ENCODE measurements at regions not wholly inside any gene's neighbourhood (a gene's known extent, or its start where the extent isn't known, plus 50 kb on each side); places are given as distances from the start of the nearest gene placed in this dataset.

DNA sequence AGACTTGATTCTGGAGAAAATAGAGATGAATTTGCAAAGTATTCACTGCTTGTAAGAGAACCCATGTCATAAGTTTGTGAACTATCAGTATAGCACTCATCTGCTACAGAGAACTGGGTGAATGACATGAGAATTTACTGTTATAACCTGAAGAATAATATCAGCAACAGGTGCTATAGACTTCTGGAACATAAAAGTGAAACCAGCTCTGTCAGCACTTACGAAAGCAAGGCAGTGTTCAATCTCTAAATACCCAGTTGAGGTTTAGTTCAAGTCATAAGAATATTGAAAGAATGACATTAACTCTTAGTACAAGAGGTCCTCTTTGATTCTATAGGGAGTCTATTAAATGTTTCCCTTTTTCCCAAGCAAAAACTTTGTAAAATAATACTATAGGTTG lies 232.9 kb upstream of the ANKRD50 start:
- FAIRE-seq = no peak

DNA sequence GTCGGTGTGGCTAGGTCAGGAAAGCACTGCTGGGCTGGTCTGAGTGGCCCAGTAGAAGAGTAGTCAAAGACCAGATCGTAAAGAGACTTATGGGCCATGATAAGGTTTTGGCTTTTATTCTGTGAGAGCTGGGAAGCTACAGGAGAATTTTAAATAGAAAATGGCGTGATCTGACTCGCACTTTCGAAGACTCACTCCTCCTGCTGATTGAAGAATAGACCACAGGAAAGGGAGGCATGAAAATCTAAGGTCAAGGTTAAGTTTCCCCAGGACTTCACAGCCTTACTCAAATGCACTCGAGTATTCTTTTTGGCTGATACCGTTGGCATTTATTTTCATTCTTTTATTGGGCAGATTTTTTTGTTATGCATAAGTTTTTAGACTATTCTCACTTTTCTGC lies 231.4 kb upstream of the ANKRD50 start:
- no peak overlapping the region for H3K4me3 ChIP-seq (ENCODE audit: low read depth in 1 of 3, low read length in 3 of 3)
- H3K27ac ChIP-seq (ENCODE audit: low read depth in 1 of 3, low read length in 2 of 3) = no peak overlapping the region
- H3K27me3 ChIP-seq (ENCODE audit: control insufficient read depth in 3 of 3, insufficient read depth in 3 of 3, low read length in 3 of 3) = no peaks in the 10 kb centered on the region
- H3K9me3 ChIP-seq (ENCODE audit: control insufficient read depth in 2 of 2, insufficient read depth in 1 of 2, low read depth in 1 of 2, low read length in 1 of 2) = no peaks in the 10 kb centered on the region
- no peak for DNase-seq
- no peak for FAIRE-seq
- WGBS, 3 donors = 76 to 93% (median 76%) methylated on average over 7 of the region's 7 CpGs
- no peaks in the 10 kb centered on the region for H3K4me1 ChIP-seq (ENCODE audit: control insufficient read depth in 3 of 3, insufficient read depth in 2 of 3, low read depth in 1 of 3, low read length in 2 of 3)
- no peaks in the 10 kb centered on the region for H3K36me3 ChIP-seq (ENCODE audit: control insufficient read depth in 3 of 3, insufficient read depth in 2 of 3, low read depth in 1 of 3, low read length in 3 of 3)

More for the DNA sequence above, 232.9 kb upstream of the ANKRD50 start:
- WGBS, 3 donors = 41 to 86% (median 43%) methylated on average over 1 of the region's 1 CpG
- H3K4me1 ChIP-seq (ENCODE audit: control insufficient read depth in 3 of 3, insufficient read depth in 2 of 3, low read depth in 1 of 3, low read length in 2 of 3) = no peaks in the 10 kb centered on the region
- DNase-seq = no peak
- H3K27me3 ChIP-seq (ENCODE audit: control insufficient read depth in 3 of 3, insufficient read depth in 3 of 3, low read length in 3 of 3) = no peaks in the 10 kb centered on the region
- no peaks in the 10 kb centered on the region for H3K36me3 ChIP-seq (ENCODE audit: control insufficient read depth in 3 of 3, insufficient read depth in 2 of 3, low read depth in 1 of 3, low read length in 3 of 3)
- no peaks in the 10 kb centered on the region for H3K9me3 ChIP-seq (ENCODE audit: control insufficient read depth in 2 of 2, insufficient read depth in 1 of 2, low read depth in 1 of 2, low read length in 1 of 2)
- no peak overlapping the region for H3K27ac ChIP-seq (ENCODE audit: low read depth in 1 of 3, low read length in 2 of 3)
- H3K4me3 ChIP-seq (ENCODE audit: low read depth in 1 of 3, low read length in 3 of 3) = no peak overlapping the region

DNA sequence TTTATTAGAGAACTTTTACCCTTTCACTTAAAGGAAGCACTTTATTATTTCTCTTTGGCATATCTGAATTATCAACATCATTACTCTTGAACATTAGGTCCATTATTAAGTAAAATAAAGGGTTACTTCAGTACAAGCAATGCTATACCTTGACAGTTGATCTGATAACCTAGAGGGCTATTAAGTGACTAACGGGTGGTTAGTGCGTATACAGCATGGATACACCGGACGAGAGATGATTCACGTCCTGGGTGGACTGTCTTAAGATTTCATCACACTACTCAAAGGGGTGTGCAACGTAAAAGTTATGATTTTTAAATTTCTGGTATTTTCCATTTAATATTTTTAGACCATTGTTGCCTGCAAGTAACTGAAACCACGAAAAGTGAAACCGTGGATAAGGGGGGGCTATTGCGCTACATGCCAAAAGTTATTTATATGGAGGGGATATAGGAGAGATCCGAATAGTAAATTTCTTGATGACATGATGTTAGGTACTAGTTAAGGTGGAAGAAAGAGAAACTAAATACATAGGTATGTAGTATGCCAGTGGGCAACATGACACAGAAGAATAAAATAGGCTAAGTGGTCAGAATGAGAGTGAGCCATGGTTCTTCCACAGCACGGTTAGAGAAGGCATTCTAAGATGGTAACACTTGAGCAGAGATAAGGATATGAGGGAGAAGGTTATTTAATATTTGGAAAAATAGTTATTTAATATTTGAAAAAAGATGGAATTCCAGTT lies 230.8 kb upstream of the ANKRD50 start:
- no peak for FAIRE-seq
- Histone ChIP-seq H3K27me3 (ENCODE audit: control insufficient read depth in 3 of 3, insufficient read depth in 3 of 3, low read length in 3 of 3) (no peaks in the 10 kb centered on the region), H3K9me3 (ENCODE audit: control insufficient read depth in 2 of 2, insufficient read depth in 1 of 2, low read depth in 1 of 2, low read length in 1 of 2) (no peaks in the 10 kb centered on the region), H3K4me3 (ENCODE audit: low read depth in 1 of 3, low read length in 3 of 3) (no peak overlapping the region), H3K27ac (ENCODE audit: low read depth in 1 of 3, low read length in 2 of 3) (no peak overlapping the region), H3K4me1 (ENCODE audit: control insufficient read depth in 3 of 3, insufficient read depth in 2 of 3, low read depth in 1 of 3, low read length in 2 of 3) (no peaks in the 10 kb centered on the region), H3K36me3 (ENCODE audit: control insufficient read depth in 3 of 3, insufficient read depth in 2 of 3, low read depth in 1 of 3, low read length in 3 of 3) (no peaks in the 10 kb centered on the region)
- WGBS, 3 donors = 87 to 89% (median 88%) methylated on average over 11 of the region's 11 CpGs
- no peak for DNase-seq

DNA sequence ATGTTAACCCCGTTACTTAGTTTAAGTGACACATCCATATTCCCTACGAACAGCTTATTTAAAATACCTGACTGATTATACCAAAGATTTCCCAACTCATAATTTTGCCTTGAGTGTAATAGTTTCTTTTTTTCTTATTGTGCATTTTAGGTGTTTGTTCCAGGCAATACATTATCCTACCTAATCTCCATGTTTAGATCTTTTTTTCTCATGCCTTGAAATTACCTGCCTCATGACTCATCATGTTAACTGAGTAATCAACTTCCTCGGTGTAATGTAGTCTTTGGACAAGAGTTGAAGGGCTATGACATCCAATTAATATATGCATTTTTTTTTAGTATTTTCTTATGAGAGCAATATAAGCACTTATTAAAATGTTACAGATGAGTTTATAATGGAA lies 228.7 kb upstream of the ANKRD50 start:
- H3K27ac ChIP-seq (ENCODE audit: low read depth in 1 of 3, low read length in 2 of 3) = no peak overlapping the region
- no peaks in the 10 kb centered on the region for H3K27me3 ChIP-seq (ENCODE audit: control insufficient read depth in 3 of 3, insufficient read depth in 3 of 3, low read length in 3 of 3)
- FAIRE-seq (no peak), DNase-seq (no peak)
- no peaks in the 10 kb centered on the region for H3K36me3 ChIP-seq (ENCODE audit: control insufficient read depth in 3 of 3, insufficient read depth in 2 of 3, low read depth in 1 of 3, low read length in 3 of 3)
- no peaks in the 10 kb centered on the region for H3K9me3 ChIP-seq (ENCODE audit: control insufficient read depth in 2 of 2, insufficient read depth in 1 of 2, low read depth in 1 of 2, low read length in 1 of 2)
- H3K4me3 ChIP-seq (ENCODE audit: low read depth in 1 of 3, low read length in 3 of 3) = no peak overlapping the region
- 59 to 85% (median 62%) methylated on average over 3 of the region's 3 CpGs for WGBS, 3 donors
- no peaks in the 10 kb centered on the region for H3K4me1 ChIP-seq (ENCODE audit: control insufficient read depth in 3 of 3, insufficient read depth in 2 of 3, low read depth in 1 of 3, low read length in 2 of 3)

- Histone ChIP-seq H3K4me3 (ENCODE audit: low read depth in 1 of 3, low read length in 3 of 3) (no peak overlapping the region), H3K9me3 (ENCODE audit: control insufficient read depth in 2 of 2, insufficient read depth in 1 of 2, low read depth in 1 of 2, low read length in 1 of 2) (no peaks in the 10 kb centered on the region), H3K27me3 (ENCODE audit: control insufficient read depth in 3 of 3, insufficient read depth in 3 of 3, low read length in 3 of 3) (no peaks in the 10 kb centered on the region), H3K36me3 (ENCODE audit: control insufficient read depth in 3 of 3, insufficient read depth in 2 of 3, low read depth in 1 of 3, low read length in 3 of 3) (no peaks in the 10 kb centered on the region), H3K4me1 (ENCODE audit: control insufficient read depth in 3 of 3, insufficient read depth in 2 of 3, low read depth in 1 of 3, low read length in 2 of 3) (no peaks in the 10 kb centered on the region), H3K27ac (ENCODE audit: low read depth in 1 of 3, low read length in 2 of 3) (no peak overlapping the region)
- WGBS, 3 donors = 46 to 56% (median 55%) methylated on average over 3 of the region's 3 CpGs
- FAIRE-seq (no peak), DNase-seq (no peak)
Observed at GRCh38 chr4:124940387-124940786, 227.9 kb upstream of the ANKRD50 start.

GRCh38 chr4:124939908-124940307 lies 227.4 kb upstream of the ANKRD50 start:
- no peaks in the 10 kb centered on the region for H3K9me3 ChIP-seq (ENCODE audit: control insufficient read depth in 2 of 2, insufficient read depth in 1 of 2, low read depth in 1 of 2, low read length in 1 of 2)
- FAIRE-seq (no peak), DNase-seq (no peak)
- no peak overlapping the region for H3K27ac ChIP-seq (ENCODE audit: low read depth in 1 of 3, low read length in 2 of 3)
- no peaks in the 10 kb centered on the region for H3K27me3 ChIP-seq (ENCODE audit: control insufficient read depth in 3 of 3, insufficient read depth in 3 of 3, low read length in 3 of 3)
- no peak overlapping the region for H3K4me3 ChIP-seq (ENCODE audit: low read depth in 1 of 3, low read length in 3 of 3)
- H3K36me3 ChIP-seq (ENCODE audit: control insufficient read depth in 3 of 3, insufficient read depth in 2 of 3, low read depth in 1 of 3, low read length in 3 of 3) = no peaks in the 10 kb centered on the region
- 18 to 50% (median 37%) methylated on average over 1 of the region's 1 CpG for WGBS, 3 donors
- no peaks in the 10 kb centered on the region for H3K4me1 ChIP-seq (ENCODE audit: control insufficient read depth in 3 of 3, insufficient read depth in 2 of 3, low read depth in 1 of 3, low read length in 2 of 3)

DNA sequence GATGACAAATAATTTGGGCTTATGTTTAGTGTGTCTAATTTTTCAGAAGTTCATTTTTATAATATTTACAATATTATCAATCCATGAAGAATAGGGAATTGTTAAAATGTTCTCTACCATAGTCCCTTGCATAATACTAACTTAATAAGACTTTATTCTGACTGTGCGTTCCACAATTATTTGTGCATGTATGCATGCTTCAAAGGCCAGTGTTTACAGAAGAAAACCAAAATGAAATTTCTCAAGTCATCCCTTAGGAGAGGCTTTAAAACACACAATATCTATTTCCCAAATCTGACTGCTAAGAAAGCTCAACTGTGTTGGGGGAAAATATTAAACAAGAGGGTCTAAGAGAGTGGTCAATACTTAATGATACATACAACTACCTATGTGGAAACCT lies 226.3 kb upstream of the ANKRD50 start:
- no peaks in the 10 kb centered on the region for H3K4me1 ChIP-seq (ENCODE audit: control insufficient read depth in 3 of 3, insufficient read depth in 2 of 3, low read depth in 1 of 3, low read length in 2 of 3)
- no peaks in the 10 kb centered on the region for H3K27me3 ChIP-seq (ENCODE audit: control insufficient read depth in 3 of 3, insufficient read depth in 3 of 3, low read length in 3 of 3)
- H3K9me3 ChIP-seq (ENCODE audit: control insufficient read depth in 2 of 2, insufficient read depth in 1 of 2, low read depth in 1 of 2, low read length in 1 of 2) = no peaks in the 10 kb centered on the region
- H3K27ac ChIP-seq (ENCODE audit: low read depth in 1 of 3, low read length in 2 of 3) = no peak overlapping the region
- DNase-seq (no peak), FAIRE-seq (no peak)
- no peaks in the 10 kb centered on the region for H3K36me3 ChIP-seq (ENCODE audit: control insufficient read depth in 3 of 3, insufficient read depth in 2 of 3, low read depth in 1 of 3, low read length in 3 of 3)
- WGBS, 3 donors = 79 to 94% (median 94%) methylated on average over 1 of the region's 1 CpG
- H3K4me3 ChIP-seq (ENCODE audit: low read depth in 1 of 3, low read length in 3 of 3) = no peak overlapping the region

- H3K9me3 ChIP-seq (ENCODE audit: control insufficient read depth in 2 of 2, insufficient read depth in 1 of 2, low read depth in 1 of 2, low read length in 1 of 2) = no peaks in the 10 kb centered on the region
- H3K27me3 ChIP-seq (ENCODE audit: control insufficient read depth in 3 of 3, insufficient read depth in 3 of 3, low read length in 3 of 3) = no peaks in the 10 kb centered on the region
- 59 to 68% (median 59%) methylated on average over 5 of the region's 5 CpGs for WGBS, 3 donors
- no peak overlapping the region for H3K27ac ChIP-seq (ENCODE audit: low read depth in 1 of 3, low read length in 2 of 3)
- H3K4me1 ChIP-seq (ENCODE audit: control insufficient read depth in 3 of 3, insufficient read depth in 2 of 3, low read depth in 1 of 3, low read length in 2 of 3) = no peaks in the 10 kb centered on the region
- DNase-seq (no peak), FAIRE-seq (no peak)
- H3K4me3 ChIP-seq (ENCODE audit: low read depth in 1 of 3, low read length in 3 of 3) = no peak overlapping the region
- H3K36me3 ChIP-seq (ENCODE audit: control insufficient read depth in 3 of 3, insufficient read depth in 2 of 3, low read depth in 1 of 3, low read length in 3 of 3) = no peaks in the 10 kb centered on the region
Observed at GRCh38 chr4:124937993-124938392, 225.5 kb upstream of the ANKRD50 start.

GRCh38 chr4:124936427-124936826 lies 223.9 kb upstream of the ANKRD50 start:
- no peak overlapping the region for H3K4me3 ChIP-seq (ENCODE audit: low read depth in 1 of 3, low read length in 3 of 3)
- no peaks in the 10 kb centered on the region for H3K9me3 ChIP-seq (ENCODE audit: control insufficient read depth in 2 of 2, insufficient read depth in 1 of 2, low read depth in 1 of 2, low read length in 1 of 2)
- H3K4me1 ChIP-seq (ENCODE audit: control insufficient read depth in 3 of 3, insufficient read depth in 2 of 3, low read depth in 1 of 3, low read length in 2 of 3) = no peaks in the 10 kb centered on the region
- DNase-seq (no peak), FAIRE-seq (no peak)
- 16 to 27% (median 20%) methylated on average over 4 of the region's 4 CpGs for WGBS, 3 donors
- H3K36me3 ChIP-seq (ENCODE audit: control insufficient read depth in 3 of 3, insufficient read depth in 2 of 3, low read depth in 1 of 3, low read length in 3 of 3) = no peaks in the 10 kb centered on the region
- H3K27ac ChIP-seq (ENCODE audit: low read depth in 1 of 3, low read length in 2 of 3) = no peak overlapping the region
- no peaks in the 10 kb centered on the region for H3K27me3 ChIP-seq (ENCODE audit: control insufficient read depth in 3 of 3, insufficient read depth in 3 of 3, low read length in 3 of 3)

Data from small intestine (tissue), 7 donors.